ENCODE measurements at regions not wholly inside any gene's neighbourhood (a gene's known extent, or its start where the extent isn't known, plus 50 kb on each side); places are given as distances from the start of the nearest gene placed in this dataset.

DNA sequence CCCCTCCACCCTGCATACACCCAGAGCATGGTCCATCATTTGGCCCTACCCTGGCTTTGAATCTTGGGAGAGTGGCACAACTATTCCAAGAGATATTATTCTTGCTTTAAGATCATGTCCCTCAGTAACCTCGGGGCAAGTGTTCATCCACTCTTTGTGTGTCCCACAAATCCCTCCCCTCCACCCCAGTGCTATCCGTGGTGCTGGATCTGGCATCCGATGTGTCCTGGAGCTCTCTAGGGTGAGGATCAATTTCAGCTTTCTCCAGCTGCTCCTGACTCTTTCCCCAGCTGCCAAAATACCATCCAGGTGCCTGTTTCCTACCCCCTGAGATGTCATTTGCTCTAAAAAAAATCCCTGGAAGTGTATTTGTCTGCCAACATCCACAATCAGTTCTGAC is 64.8 kb upstream of the CMKLR1 start:
- Mint-ChIP-seq H3K27me3 (peaks cover 8% of the 10 kb centered on the region), H3K4me1 (no peaks in the 10 kb centered on the region), H3K9me3 (peaks cover 14% of the 10 kb centered on the region), H3K36me3 (ENCODE audit: low read depth) (no peaks in the 10 kb centered on the region), H3K4me3 (no peak overlapping the region), H3K27ac (no peak overlapping the region)
- no peak for DNase-seq
- no peak for ATAC-seq

- no peaks in the 10 kb centered on the region for H3K36me3 Mint-ChIP-seq (ENCODE audit: low read depth)
- no peak overlapping the region for H3K27ac Mint-ChIP-seq
- DNase-seq (no peak), ATAC-seq (no peak)
- peaks cover 14% of the 10 kb centered on the region for H3K9me3 Mint-ChIP-seq
- no peak overlapping the region for H3K4me3 Mint-ChIP-seq
- no peaks in the 10 kb centered on the region for H3K4me1 Mint-ChIP-seq
- H3K27me3 Mint-ChIP-seq = peaks cover 8% of the 10 kb centered on the region
Measured at GRCh38 chr12:108401964-108402363, 62.9 kb upstream of the CMKLR1 start.

DNA sequence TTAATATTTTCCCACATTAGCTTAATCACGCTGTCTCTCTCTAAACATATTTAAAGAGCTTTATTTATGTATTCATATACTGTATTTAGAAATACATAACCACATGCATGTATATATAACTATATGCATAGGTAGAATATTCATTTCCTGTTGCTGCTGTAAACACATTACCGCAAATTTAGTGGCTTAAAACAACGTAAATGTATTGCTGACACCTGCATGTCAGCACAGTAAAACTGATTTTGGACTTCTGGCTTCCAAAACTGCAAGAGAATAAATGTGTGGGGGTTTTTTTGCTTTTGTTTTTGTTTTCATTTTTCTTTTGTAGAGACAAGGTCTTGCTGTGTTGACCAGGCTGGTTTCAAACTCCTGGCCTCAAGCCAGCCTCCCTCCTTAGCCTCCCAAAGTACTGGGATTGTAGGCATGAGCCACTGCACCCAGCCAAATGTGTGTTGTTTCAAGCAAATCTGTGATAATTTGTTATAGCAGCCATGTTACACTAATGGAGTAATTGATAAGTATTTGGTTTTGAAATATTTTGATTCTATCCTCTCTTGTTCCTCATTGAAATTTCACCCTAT is 61.9 kb upstream of the CMKLR1 start:
- DNase-seq (no peak), ATAC-seq (no peak)
- Mint-ChIP-seq H3K36me3 (ENCODE audit: low read depth) (no peaks in the 10 kb centered on the region), H3K27ac (no peak overlapping the region), H3K9me3 (peaks cover 16% of the 10 kb centered on the region), H3K4me3 (no peak overlapping the region), H3K4me1 (no peaks in the 10 kb centered on the region), H3K27me3 (peaks cover 8% of the 10 kb centered on the region)

GRCh38 chr12:108400481-108400880 is 61.4 kb upstream of the CMKLR1 start:
- H3K4me3 Mint-ChIP-seq = no peak overlapping the region

DNA sequence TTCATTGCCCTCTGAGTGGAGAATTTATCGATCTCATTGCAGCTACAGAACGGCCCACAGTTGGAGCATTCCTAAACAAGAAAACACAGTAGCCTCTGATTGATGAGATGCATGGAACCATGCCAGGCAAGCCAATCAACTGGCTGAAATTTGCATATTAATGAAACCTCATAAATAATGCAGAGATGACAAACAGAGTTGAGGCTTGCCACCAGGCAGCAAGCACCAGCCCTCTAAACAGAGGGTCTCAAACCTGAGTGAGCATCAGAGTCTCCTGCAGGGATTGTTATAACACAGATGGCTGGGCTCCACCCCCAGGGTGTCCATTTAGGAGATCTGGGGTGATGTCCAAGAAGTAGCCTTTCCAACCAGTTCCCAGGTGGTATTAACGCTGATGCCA is 60.9 kb upstream of the CMKLR1 start:
- Mint-ChIP-seq H3K4me1 (no peaks in the 10 kb centered on the region), H3K27ac (no peak overlapping the region), H3K4me3 (no peak overlapping the region), H3K9me3 (peaks cover 11% of the 10 kb centered on the region), H3K27me3 (peaks cover 8% of the 10 kb centered on the region), H3K36me3 (ENCODE audit: low read depth) (no peaks in the 10 kb centered on the region)
- DNase-seq = no peak
- ATAC-seq = no peak

More at GRCh38 chr12:108400481-108400880, 61.4 kb upstream of the CMKLR1 start:
- Mint-ChIP-seq H3K9me3 (peaks cover 11% of the 10 kb centered on the region), H3K4me1 (no peaks in the 10 kb centered on the region), H3K27me3 (peaks cover 8% of the 10 kb centered on the region), H3K27ac (no peak overlapping the region), H3K36me3 (ENCODE audit: low read depth) (no peaks in the 10 kb centered on the region)
- ATAC-seq (no peak), DNase-seq (no peak)

DNA sequence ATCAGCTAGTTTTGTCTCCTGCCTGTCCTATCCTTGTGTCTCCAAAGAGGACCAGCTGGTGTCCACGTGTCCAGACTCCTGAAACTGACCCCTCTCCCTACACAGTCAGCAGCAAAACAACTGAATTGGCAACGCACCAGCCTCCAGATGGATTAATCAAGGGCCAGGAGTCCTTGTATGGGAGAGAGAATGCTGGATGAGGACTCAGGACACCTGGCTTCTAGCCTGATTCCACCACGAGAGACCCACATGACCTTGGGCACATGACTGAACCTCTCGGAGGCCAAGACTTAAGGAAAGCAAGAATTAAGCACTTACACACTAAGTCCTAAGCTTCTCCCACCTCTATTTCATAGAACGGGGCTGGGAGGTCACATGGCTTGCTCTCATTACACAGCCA is 60.4 kb upstream of the CMKLR1 start:
- no peaks in the 10 kb centered on the region for H3K4me1 Mint-ChIP-seq
- H3K4me3 Mint-ChIP-seq = no peak overlapping the region
- no peak for ATAC-seq
- H3K36me3 Mint-ChIP-seq (ENCODE audit: low read depth) = no peaks in the 10 kb centered on the region
- no peak for DNase-seq
- no peak overlapping the region for H3K27ac Mint-ChIP-seq
- H3K27me3 Mint-ChIP-seq = peaks cover 8% of the 10 kb centered on the region
- peaks cover 9% of the 10 kb centered on the region for H3K9me3 Mint-ChIP-seq

DNA sequence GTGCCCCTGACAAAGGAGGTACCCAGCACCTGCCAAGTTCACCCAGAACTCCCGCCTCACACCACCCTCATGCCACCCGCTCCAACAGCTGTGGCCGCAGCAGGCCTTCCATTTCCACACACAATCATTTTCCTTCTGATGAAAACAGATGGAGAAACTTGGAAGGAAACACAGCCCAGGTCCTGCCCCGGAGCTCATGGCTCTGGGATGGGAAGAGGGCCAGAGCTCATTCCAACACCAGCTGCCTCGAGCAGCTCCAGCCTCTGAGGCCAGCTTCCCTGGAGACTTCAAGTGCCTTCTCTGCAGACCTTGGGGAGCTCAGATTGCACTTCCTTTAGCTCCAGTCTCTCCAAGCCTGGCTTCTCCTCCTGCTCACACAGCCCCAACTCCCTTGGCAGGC is 55.1 kb upstream of the CMKLR1 start:
- H3K4me3 Mint-ChIP-seq = no peak overlapping the region
- H3K9me3 Mint-ChIP-seq = peaks cover 6% of the 10 kb centered on the region
- H3K36me3 Mint-ChIP-seq (ENCODE audit: low read depth) = no peaks in the 10 kb centered on the region
- DNase-seq = no peak
- no peak overlapping the region for H3K27ac Mint-ChIP-seq
- no peak for ATAC-seq
- peaks cover 2% of the 10 kb centered on the region for H3K27me3 Mint-ChIP-seq
- no peaks in the 10 kb centered on the region for H3K4me1 Mint-ChIP-seq

GRCh38 chr12:108392284-108392683 is 53.2 kb upstream of the CMKLR1 start:
- DNase-seq (no peak), ATAC-seq (no peak)
- Mint-ChIP-seq H3K27ac (no peak overlapping the region), H3K4me3 (no peak overlapping the region), H3K36me3 (ENCODE audit: low read depth) (no peaks in the 10 kb centered on the region), H3K27me3 (peaks cover 4% of the 10 kb centered on the region), H3K4me1 (no peaks in the 10 kb centered on the region), H3K9me3 (peaks cover 6% of the 10 kb centered on the region)

DNA sequence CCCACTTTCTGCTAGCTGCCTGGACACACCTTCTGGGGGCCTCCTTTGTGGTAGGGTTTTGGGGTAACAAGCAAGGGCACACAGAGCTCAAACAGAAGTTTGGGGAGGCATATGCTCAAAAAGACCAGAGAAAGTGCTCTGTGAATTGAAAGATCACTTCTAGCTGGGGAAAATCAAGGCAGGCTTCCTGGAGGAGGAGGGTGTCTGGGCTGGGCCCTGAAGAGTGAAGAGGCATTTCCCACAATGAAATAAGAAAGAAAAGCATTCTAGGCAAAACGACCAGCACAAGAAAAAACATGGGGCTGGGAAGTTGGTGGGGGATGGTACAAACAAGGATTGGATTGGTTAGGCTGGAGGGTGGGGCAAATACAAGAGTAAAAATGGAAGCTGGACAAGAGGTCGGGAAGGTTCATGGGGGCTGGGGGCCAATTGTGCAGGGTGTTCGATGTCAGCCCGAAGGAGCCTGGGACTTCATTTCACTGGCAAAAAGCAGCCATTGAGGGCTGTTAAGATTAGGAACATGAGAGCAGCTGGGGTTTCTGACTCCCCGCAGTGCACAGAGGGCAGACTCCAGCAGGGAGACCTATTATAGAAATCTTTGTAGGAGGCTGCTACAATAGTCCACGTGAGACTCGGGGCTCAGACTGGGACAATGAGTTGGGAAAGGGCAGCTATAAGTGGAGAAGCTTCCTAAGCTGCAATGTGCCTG is 51.5 kb upstream of the CMKLR1 start:
- H3K36me3 Mint-ChIP-seq (ENCODE audit: low read depth) = no peaks in the 10 kb centered on the region
- no peak overlapping the region for H3K4me3 Mint-ChIP-seq
- peaks cover 6% of the 10 kb centered on the region for H3K27me3 Mint-ChIP-seq
- no peak overlapping the region for H3K27ac Mint-ChIP-seq
- H3K9me3 Mint-ChIP-seq = no peaks in the 10 kb centered on the region
- ATAC-seq (no peak), DNase-seq (no peak)
- H3K4me1 Mint-ChIP-seq = no peaks in the 10 kb centered on the region

GRCh38 chr12:108389544-108389943 is 50.4 kb upstream of the CMKLR1 start:
- H3K27me3 Mint-ChIP-seq = peaks cover 6% of the 10 kb centered on the region
- no peaks in the 10 kb centered on the region for H3K4me1 Mint-ChIP-seq
- no peak overlapping the region for H3K27ac Mint-ChIP-seq
- no peaks in the 10 kb centered on the region for H3K9me3 Mint-ChIP-seq
- H3K4me3 Mint-ChIP-seq = no peak overlapping the region
- ATAC-seq = no peak
- H3K36me3 Mint-ChIP-seq (ENCODE audit: low read depth) = no peaks in the 10 kb centered on the region
- DNase-seq = no peak

All from activated naive CD8-positive, alpha-beta T cell treated with anti-CD3 and anti-CD28 coated beads, Interleukin-2, amount 50 U/mL, for 24 hours (primary cell).